NB4 (cell line): ENCODE measurements at regions not wholly inside any gene's neighbourhood (a gene's known extent, or its start where the extent isn't known, plus 50 kb on each side); places are given as distances from the start of the nearest gene placed in this dataset.

Experiments
- CTCF ChIP-seq: IDR thresholded peaks from one replicate; pipeline ENCODE4 v1.5.1; 2012; ENCODE audit warnings: low read depth, low read length
- MAX ChIP-seq: IDR thresholded peaks from 2 replicates; pipeline ENCODE4 v1.6.1; 2011; ENCODE audit warnings: low read depth, low read length
- MYC ChIP-seq: IDR thresholded peaks from 2 replicates; pipeline ENCODE4 v1.6.1; 2011; ENCODE audit warnings: low read depth, low read length
- POLR2A ChIP-seq: IDR thresholded peaks from 2 replicates; pipeline ENCODE4 v1.6.1; 2011; ENCODE audit warnings: mild to moderate bottlenecking; ENCODE audit not compliant: insufficient read length; ENCODE audit errors: extremely low read depth

- TF ChIP-seq CTCF (no peak), MYC (no peak), POLR2A (no peak), MAX (no peak)
Observed at GRCh38 chr2:67888351-67889005, 174.3 kb downstream of the C1D start.
